RWPE1 (cell line): ENCODE measurements at regions not wholly inside any gene's neighbourhood (a gene's known extent, or its start where the extent isn't known, plus 50 kb on each side); places are given as distances from the start of the nearest gene placed in this dataset.

Source experiments
- CTCF ChIA-PET: fragments of 350-600 bp; sonication (Branson Sonifier 250); formaldehyde crosslinking; extraction: SDS; loops from one replicate; lab custom pipeline; 2021; lab: Yijun Ruan, JAX
- POLR2A ChIA-PET: fragments of 400-600 bp; formaldehyde crosslinking; extraction: SDS; loops from one replicate; lab custom pipeline; 2020; ENCODE audit warnings: antibody characterized with exemption; ENCODE audit not compliant: low non-redundant PET; lab: Yijun Ruan, JAX
- DNase-seq: peaks from one replicate; pipeline ENCODE4 v3.0.0; 2012; ENCODE audit warnings: low spot score
- H3K27ac ChIP-seq: fragments of 450-650 bp; 2 replicates; pipeline ENCODE4 v1.5.1; 2017
- CTCF ChIP-seq: fragments of 450-650 bp; conservative IDR thresholded peaks from 2 replicates; pipeline ENCODE4 v1.5.1; 2017; ENCODE audit warnings: low read depth, mild to moderate bottlenecking

- H3K27ac ChIP-seq = no peak overlapping the region
- DNase-seq = no peak
- TF ChIP-seq CTCF = no peak
- POLR2A ChIA-PET = no interaction called here
- CTCF ChIA-PET = interaction anchor here (0.6 kb wide), 1 partner anchor 100 kb away, joined by 3 read pairs; no protein-coding TSS in a partner anchor
Measured at GRCh38 chr2:8098476-8099266, 583.2 kb upstream of the ID2 start.

GRCh38 chr2:8099267-8099582, 582.6 kb upstream of the ID2 start:
- CTCF ChIA-PET = no interaction called here
- no peak for TF ChIP-seq CTCF
- no peak overlapping the region for H3K27ac ChIP-seq
- no peak for DNase-seq
- POLR2A ChIA-PET = no interaction called here

GRCh38 chr2:8101614-8102277, 580.1 kb upstream of the ID2 start:
- no peak for TF ChIP-seq CTCF
- POLR2A ChIA-PET = no interaction called here
- CTCF ChIA-PET = interaction anchor here (0.7 kb wide), 1 partner anchor 11 kb away, joined by 3 read pairs; no protein-coding TSS in a partner anchor
- H3K27ac ChIP-seq = no peak overlapping the region
- DNase-seq = no peak

- CTCF ChIA-PET = no interaction called here
- H3K27ac ChIP-seq = no peak overlapping the region
- no peak for TF ChIP-seq CTCF
- POLR2A ChIA-PET = no interaction called here
- DNase-seq = no peak
Measured at GRCh38 chr2:8102470-8102869, 579.4 kb upstream of the ID2 start.

- TF ChIP-seq CTCF = no peak
- POLR2A ChIA-PET = no interaction called here
- no peak for DNase-seq
- CTCF ChIA-PET = no interaction called here
- no peak overlapping the region for H3K27ac ChIP-seq
Measured at GRCh38 chr2:8103085-8103708, 578.7 kb upstream of the ID2 start.

- no peak overlapping the region for H3K27ac ChIP-seq
- DNase-seq = no peak
- POLR2A ChIA-PET = no interaction called here
- CTCF ChIA-PET = no interaction called here
- no peak for TF ChIP-seq CTCF
Measured at GRCh38 chr2:8107150-8107549, 574.7 kb upstream of the ID2 start.
